ENCODE measurements at regions not wholly inside any gene's neighbourhood (a gene's known extent, or its start where the extent isn't known, plus 50 kb on each side); places are given as distances from the start of the nearest gene placed in this dataset.

DNA sequence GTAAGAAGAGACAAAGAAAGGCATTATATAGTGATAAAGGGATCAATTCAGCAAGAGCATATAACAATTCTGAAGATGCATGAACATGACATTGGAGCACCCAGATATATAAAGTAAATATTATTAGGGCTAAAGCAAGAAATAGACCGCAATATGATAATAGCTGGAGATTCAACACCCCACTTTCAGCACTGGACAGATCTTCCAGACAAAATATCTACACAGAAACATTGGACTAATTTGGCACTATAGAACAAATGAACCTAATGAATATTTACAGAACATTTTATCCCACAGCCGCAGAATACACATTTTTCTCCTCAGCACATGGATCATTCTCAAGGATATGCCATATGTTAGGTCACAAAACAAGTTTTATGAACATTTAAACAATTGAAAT lies 633.1 kb downstream of the JRKL start:
- TF ChIP-seq BHLHE40 (IDR thresholded peaks at IDR 0.05; ENCODE audit: low read depth, low read length) (no peak), POLR2A (IDR thresholded peaks at IDR 0.05; ENCODE audit: low read depth, low read length) (no peak), RAD21 (IDR thresholded peaks at IDR 0.05; ENCODE audit: low read length) (no peak), CEBPB (IDR thresholded peaks at IDR 0.05; ENCODE audit: low read depth, low read length) (no peak), RFX5 (IDR thresholded peaks at IDR 0.05; ENCODE audit: low read depth, low read length) (no peak), FOS (IDR thresholded peaks at IDR 0.05; ENCODE audit: low read depth, low read length) (no peak), SMC3 (IDR thresholded peaks at IDR 0.05; ENCODE audit: low read depth, low read length) (no peak), MAFK (IDR thresholded peaks at IDR 0.05; ENCODE audit: low read depth, low read length) (no peak), NFE2L2 (IDR thresholded peaks at IDR 0.05; ENCODE audit: low read depth, low read length) (no peak), MXI1 (IDR thresholded peaks at IDR 0.05; ENCODE audit: borderline replicate concordance, low read depth, low read length) (no peak), RCOR1 (IDR thresholded peaks at IDR 0.05; ENCODE audit: insufficient replicate concordance, low read length) (no peak)
- TF ChIP-seq, protein P1, sequence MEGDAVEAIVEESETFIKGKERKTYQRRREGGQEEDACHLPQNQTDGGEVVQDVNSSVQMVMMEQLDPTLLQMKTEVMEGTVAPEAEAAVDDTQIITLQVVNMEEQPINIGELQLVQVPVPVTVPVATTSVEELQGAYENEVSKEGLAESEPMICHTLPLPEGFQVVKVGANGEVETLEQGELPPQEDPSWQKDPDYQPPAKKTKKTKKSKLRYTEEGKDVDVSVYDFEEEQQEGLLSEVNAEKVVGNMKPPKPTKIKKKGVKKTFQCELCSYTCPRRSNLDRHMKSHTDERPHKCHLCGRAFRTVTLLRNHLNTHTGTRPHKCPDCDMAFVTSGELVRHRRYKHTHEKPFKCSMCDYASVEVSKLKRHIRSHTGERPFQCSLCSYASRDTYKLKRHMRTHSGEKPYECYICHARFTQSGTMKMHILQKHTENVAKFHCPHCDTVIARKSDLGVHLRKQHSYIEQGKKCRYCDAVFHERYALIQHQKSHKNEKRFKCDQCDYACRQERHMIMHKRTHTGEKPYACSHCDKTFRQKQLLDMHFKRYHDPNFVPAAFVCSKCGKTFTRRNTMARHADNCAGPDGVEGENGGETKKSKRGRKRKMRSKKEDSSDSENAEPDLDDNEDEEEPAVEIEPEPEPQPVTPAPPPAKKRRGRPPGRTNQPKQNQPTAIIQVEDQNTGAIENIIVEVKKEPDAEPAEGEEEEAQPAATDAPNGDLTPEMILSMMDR (conservative IDR thresholded peaks at IDR 0.05; ENCODE audit: low read depth, low read length) = no peak
- TF ChIP-seq, protein P2, sequence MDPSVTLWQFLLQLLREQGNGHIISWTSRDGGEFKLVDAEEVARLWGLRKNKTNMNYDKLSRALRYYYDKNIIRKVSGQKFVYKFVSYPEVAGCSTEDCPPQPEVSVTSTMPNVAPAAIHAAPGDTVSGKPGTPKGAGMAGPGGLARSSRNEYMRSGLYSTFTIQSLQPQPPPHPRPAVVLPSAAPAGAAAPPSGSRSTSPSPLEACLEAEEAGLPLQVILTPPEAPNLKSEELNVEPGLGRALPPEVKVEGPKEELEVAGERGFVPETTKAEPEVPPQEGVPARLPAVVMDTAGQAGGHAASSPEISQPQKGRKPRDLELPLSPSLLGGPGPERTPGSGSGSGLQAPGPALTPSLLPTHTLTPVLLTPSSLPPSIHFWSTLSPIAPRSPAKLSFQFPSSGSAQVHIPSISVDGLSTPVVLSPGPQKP (IDR thresholded peaks at IDR 0.05; ENCODE audit: borderline replicate concordance, low read depth, low read length) = no peak
- TF ChIP-seq, protein P3, sequence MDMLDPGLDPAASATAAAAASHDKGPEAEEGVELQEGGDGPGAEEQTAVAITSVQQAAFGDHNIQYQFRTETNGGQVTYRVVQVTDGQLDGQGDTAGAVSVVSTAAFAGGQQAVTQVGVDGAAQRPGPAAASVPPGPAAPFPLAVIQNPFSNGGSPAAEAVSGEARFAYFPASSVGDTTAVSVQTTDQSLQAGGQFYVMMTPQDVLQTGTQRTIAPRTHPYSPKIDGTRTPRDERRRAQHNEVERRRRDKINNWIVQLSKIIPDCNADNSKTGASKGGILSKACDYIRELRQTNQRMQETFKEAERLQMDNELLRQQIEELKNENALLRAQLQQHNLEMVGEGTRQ (IDR thresholded peaks at IDR 0.05; ENCODE audit: low read depth, low read length) = no peak

All from IMR-90 (cell line).